ENCODE measurements at regions not wholly inside any gene's neighbourhood (a gene's known extent, or its start where the extent isn't known, plus 50 kb on each side); places are given as distances from the start of the nearest gene placed in this dataset.

GRCh38 chr20:59424976-59425375 lies 124.6 kb downstream of the EDN3 start (continued):
- TF ChIP-seq CHD7 (IDR thresholded peaks at IDR 0.05; ENCODE audit: insufficient replicate concordance, low read length) = no peak
- TF ChIP-seq BRCA1 (IDR thresholded peaks at IDR 0.05; ENCODE audit: low read depth, low read length) = no peak
- no peak for TF ChIP-seq CHD2 (IDR thresholded peaks at IDR 0.05; ENCODE audit: low read length)
- no peak for TF ChIP-seq ASH2L (IDR thresholded peaks at IDR 0.05; ENCODE audit: low read length)
- no peak for TF ChIP-seq HDAC2 (IDR thresholded peaks at IDR 0.05; ENCODE audit: borderline replicate concordance in 1 of 2, low read depth in 2 of 2, low read length in 2 of 2)
